HepG2 (cell line): ENCODE measurements at regions not wholly inside any gene's neighbourhood (a gene's known extent, or its start where the extent isn't known, plus 50 kb on each side); places are given as distances from the start of the nearest gene placed in this dataset.

Source experiments
- ATAC-seq: fragments of 200-7000 bp; cut with Tn5 transposase; 3 replicates; pipeline ENCODE4 v1.9.1; 2020; ENCODE audit warnings: mild to moderate bottlenecking, moderate library complexity
- BruUV-seq: library from RNA; stranded (reverse); fragments of 400-500 nt; replicated peaks from 2 replicates; lab custom pipeline; 2021; lab: Mats Ljungman, UMichigan
- CTCF ChIA-PET: fragments of 300-600 bp; formaldehyde crosslinking; extraction: SDS; loops from one replicate; lab custom pipeline; 2021; ENCODE audit warnings: low total read pairs, inconsistent platforms, low intra/inter-chr PET ratio; lab: Yijun Ruan, JAX
- POLR2A ChIA-PET: fragments of 350-600 bp; sonication (Branson Sonifier 250); formaldehyde crosslinking; loops from one replicate; lab custom pipeline; 2020; ENCODE audit warnings: antibody characterized with exemption, inconsistent platforms; lab: Yijun Ruan, JAX
- DNase-seq: peaks from one replicate; pipeline ENCODE4 v3.0.0-alpha.2; 2015; ENCODE audit warnings: low spot score
- FAIRE-seq: peaks from 3 replicates; lab custom pipeline; 2011; peaks lifted over from hg19 to GRCh38; lab: Jason Lieb, UNC
- H2AFZ ChIP-seq: one replicate; pipeline ENCODE4 v1.6.1; 2011; ENCODE audit warnings: low read length, inconsistent platforms
- H3K27ac ChIP-seq: fragments of 300-600 bp; 3 replicates; pipeline ENCODE4 v1.8.0; 2011; ENCODE audit warnings: mixed run types, mild to moderate bottlenecking, mixed read lengths, low read length, inconsistent platforms; ENCODE audit not compliant: insufficient read depth; ENCODE audit errors: extremely low read length
- H3K27me3 ChIP-seq, 2 experiments: fragments of 200-600 bp in 1 of 2; 2 replicates in 1 of 2; 3 replicates in 1 of 2; pipeline versions ENCODE4 v1.6.0 to v1.8.0; 2011; ENCODE audit warnings: low read length in 2 of 2, mild to moderate bottlenecking in 2 of 2, moderate library complexity in 2 of 2, inconsistent platforms in 1 of 2; ENCODE audit not compliant: insufficient read depth in 2 of 2, control insufficient read depth in 1 of 2
- H3K36me3 ChIP-seq, 2 experiments: fragments of 200-600 bp in 1 of 2; replicated peaks in 1 of 2; 2 replicates in 1 of 2; 3 replicates in 1 of 2; pipeline versions ENCODE4 v1.5.1 to v1.8.0; 2011; ENCODE audit warnings: low read length in 2 of 2, inconsistent platforms in 1 of 2; ENCODE audit not compliant: insufficient read depth in 2 of 2, control insufficient read depth in 1 of 2
- H3K4me1 ChIP-seq: 2 replicates; pipeline ENCODE4 v1.5.1; 2012; ENCODE audit warnings: low read length, inconsistent platforms; ENCODE audit not compliant: insufficient read depth
- H3K4me2 ChIP-seq: 2 replicates; pipeline ENCODE4 v1.6.0; 2011; ENCODE audit warnings: low read depth, low read length, inconsistent platforms
- H3K4me3 ChIP-seq, 3 experiments: fragments of 200-600 bp in 1 of 3; sonication (generic), shearing (Covaris generic) in 1 of 3; replicated peaks in 1 of 3; 2 replicates each; pipeline ENCODE4 v1.5.1; 2011 to 2016; ENCODE audit warnings: low read length in 3 of 3, inconsistent platforms in 2 of 3, low read depth in 2 of 3, mild to moderate bottlenecking in 2 of 3, control low read depth in 1 of 3, mixed read lengths in 1 of 3; ENCODE audit not compliant: insufficient read depth in 1 of 3
- H3K79me2 ChIP-seq: one replicate; pipeline ENCODE4 v1.6.1; 2011; ENCODE audit warnings: low read length, inconsistent platforms; ENCODE audit not compliant: insufficient read depth
- H3K9ac ChIP-seq: 2 replicates; pipeline ENCODE4 v1.6.0; 2011; ENCODE audit warnings: mild to moderate bottlenecking, low read depth, low read length, inconsistent platforms; ENCODE audit not compliant: insufficient read depth
- H3K9me3 ChIP-seq: 2 replicates; pipeline ENCODE4 v1.5.1; 2012; ENCODE audit warnings: mild to moderate bottlenecking, low read length
- H4K20me1 ChIP-seq: 2 replicates; pipeline ENCODE4 v1.6.0; 2011; ENCODE audit warnings: inconsistent platforms, mild to moderate bottlenecking, low read length, moderate library complexity; ENCODE audit not compliant: insufficient read depth
- ELF1 ChIP-seq: sonication (generic); formaldehyde crosslinking; IDR thresholded peaks from 2 replicates; pipeline ENCODE4 v1.4.0; 2020; ENCODE audit warnings: missing genetic modification reagents
- ERF ChIP-seq: IDR thresholded peaks from 2 replicates; pipeline ENCODE4 v1.6.1; 2018; ENCODE audit warnings: missing biosample characterization, missing genetic modification reagents
- PHF5A ChIP-seq: IDR thresholded peaks from one replicate; pipeline ENCODE4 v1.6.1; 2018; ENCODE audit warnings: low read depth, missing genetic modification reagents; ENCODE audit not compliant: unreplicated experiment
- TEAD2 ChIP-seq: sonication (generic); formaldehyde crosslinking; IDR thresholded peaks from 2 replicates; pipeline ENCODE4 v1.9.0; 2021; ENCODE audit warnings: missing genetic modification reagents
- ZFP36L1 ChIP-seq: sonication (generic); formaldehyde crosslinking; IDR thresholded peaks from 2 replicates; pipeline ENCODE4 v1.8.0; 2022; ENCODE audit warnings: mild to moderate bottlenecking, missing genetic modification reagents, moderate library complexity
- ZFX ChIP-seq: sonication (generic); formaldehyde crosslinking; IDR thresholded peaks from 2 replicates; pipeline ENCODE4 v1.4.0; 2020; ENCODE audit warnings: mild to moderate bottlenecking, low read depth, missing genetic modification reagents, moderate library complexity
- ZNF780A ChIP-seq: sonication (generic); formaldehyde crosslinking; IDR thresholded peaks from 2 replicates; pipeline ENCODE4 v1.8.0; 2022; ENCODE audit warnings: mild to moderate bottlenecking, missing genetic modification reagents, moderate library complexity
- WGBS: methylation state at CpG from one replicate; pipeline ENCODE4 v1.1.6; 2017; ENCODE audit warnings: low lambda C conversion rate; 5-methylcytosine and 5-hydroxymethylcytosine counted together
- in situ Hi-C: cut with HindIII; loops from 2 replicates; pipeline ENCODE4 v1.10.0; 2017; ENCODE audit warnings: low pct_unique_long_range_greater_than_20kb; ENCODE audit not compliant: extremely low pct_ligation_motif_present
- intact Hi-C: fragments of 100-400 bp; cut with micrococcal nuclease; formaldehyde crosslinking; loops from one replicate; pipeline ENCODE4 v1.10.0; 2022; ENCODE audit not compliant: unreplicated experiment
- TF ChIP-seq, protein P1 (sequence below): sonication (generic); formaldehyde crosslinking; IDR thresholded peaks from 2 replicates; pipeline ENCODE4 v1.9.0; 2021; ENCODE audit warnings: missing genetic modification reagents, borderline replicate concordance
- TF ChIP-seq, protein P2 (sequence below): sonication (generic); formaldehyde crosslinking; IDR thresholded peaks from 2 replicates; pipeline ENCODE4 v1.5.1; 2020; ENCODE audit warnings: missing genetic modification reagents, mild to moderate bottlenecking, borderline replicate concordance
- TF ChIP-seq, protein P3 (sequence below): sonication (generic); formaldehyde crosslinking; conservative IDR thresholded peaks from 2 replicates; pipeline ENCODE4 v1.8.0; 2022; ENCODE audit warnings: low read depth, missing genetic modification reagents
- TF ChIP-seq, protein P4 (sequence below): sonication (generic); formaldehyde crosslinking; IDR thresholded peaks from 2 replicates; pipeline ENCODE4 v1.5.1; 2020; ENCODE audit warnings: mild to moderate bottlenecking, missing genetic modification reagents, moderate library complexity
- TF ChIP-seq, protein P5 (sequence below): sonication (generic); formaldehyde crosslinking; IDR thresholded peaks from 2 replicates; pipeline ENCODE4 v1.5.0; 2020; ENCODE audit warnings: missing genetic modification reagents

DNA sequence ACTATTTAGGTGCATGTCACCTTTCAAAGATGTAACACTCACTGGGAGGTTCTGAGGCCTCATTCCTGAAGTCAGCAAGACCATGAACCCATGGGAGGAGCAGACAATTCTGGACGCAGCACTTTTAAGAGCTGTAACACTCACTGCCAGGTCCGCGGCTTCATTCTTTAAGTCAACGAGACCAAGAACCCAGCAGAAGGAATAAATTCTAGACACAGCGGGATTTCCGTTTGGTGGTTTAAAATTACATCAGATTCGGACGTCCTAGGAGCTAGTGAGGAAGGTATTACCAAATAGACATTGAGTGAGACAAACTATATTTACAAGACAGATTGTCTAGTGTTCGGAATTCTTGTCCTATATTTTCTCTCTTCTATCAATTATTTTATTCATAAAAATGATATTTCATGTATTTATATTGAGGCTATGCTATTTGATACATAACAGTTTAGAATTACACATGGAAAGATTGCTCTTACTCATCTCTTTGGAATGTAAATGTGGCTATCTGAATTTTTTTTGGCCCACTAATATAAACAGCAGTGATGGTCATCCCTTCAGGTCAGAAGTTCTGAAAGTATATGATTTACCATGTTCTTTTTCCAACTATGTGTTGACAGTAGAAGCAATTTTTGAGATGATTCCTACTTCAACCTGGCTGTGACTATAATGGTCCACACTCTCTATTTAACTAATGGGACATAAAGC is 1973.0 kb upstream of the FLRT2 start:
- no peak for ATAC-seq

More for the DNA sequence above, 1973.0 kb upstream of the FLRT2 start:
- H3K36me3 ChIP-seq = no peaks in the 10 kb centered on the region
- no peaks in the 10 kb centered on the region for H4K20me1 ChIP-seq
- no peak overlapping the region for H2AFZ ChIP-seq
- H3K4me3 ChIP-seq = no peak overlapping the region
- H3K79me2 ChIP-seq = no peaks in the 10 kb centered on the region
- in situ Hi-C loops = no loop called here
- no peak overlapping the region for H3K4me2 ChIP-seq
- H3K4me1 ChIP-seq = no peaks in the 10 kb centered on the region
- peaks cover 41% of the 10 kb centered on the region for H3K9me3 ChIP-seq
- POLR2A ChIA-PET = no interaction called here
- TF ChIP-seq, protein P1, sequence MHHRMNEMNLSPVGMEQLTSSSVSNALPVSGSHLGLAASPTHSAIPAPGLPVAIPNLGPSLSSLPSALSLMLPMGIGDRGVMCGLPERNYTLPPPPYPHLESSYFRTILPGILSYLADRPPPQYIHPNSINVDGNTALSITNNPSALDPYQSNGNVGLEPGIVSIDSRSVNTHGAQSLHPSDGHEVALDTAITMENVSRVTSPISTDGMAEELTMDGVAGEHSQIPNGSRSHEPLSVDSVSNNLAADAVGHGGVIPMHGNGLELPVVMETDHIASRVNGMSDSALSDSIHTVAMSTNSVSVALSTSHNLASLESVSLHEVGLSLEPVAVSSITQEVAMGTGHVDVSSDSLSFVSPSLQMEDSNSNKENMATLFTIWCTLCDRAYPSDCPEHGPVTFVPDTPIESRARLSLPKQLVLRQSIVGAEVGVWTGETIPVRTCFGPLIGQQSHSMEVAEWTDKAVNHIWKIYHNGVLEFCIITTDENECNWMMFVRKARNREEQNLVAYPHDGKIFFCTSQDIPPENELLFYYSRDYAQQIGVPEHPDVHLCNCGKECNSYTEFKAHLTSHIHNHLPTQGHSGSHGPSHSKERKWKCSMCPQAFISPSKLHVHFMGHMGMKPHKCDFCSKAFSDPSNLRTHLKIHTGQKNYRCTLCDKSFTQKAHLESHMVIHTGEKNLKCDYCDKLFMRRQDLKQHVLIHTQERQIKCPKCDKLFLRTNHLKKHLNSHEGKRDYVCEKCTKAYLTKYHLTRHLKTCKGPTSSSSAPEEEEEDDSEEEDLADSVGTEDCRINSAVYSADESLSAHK = no peak
- TF ChIP-seq, protein P2, sequence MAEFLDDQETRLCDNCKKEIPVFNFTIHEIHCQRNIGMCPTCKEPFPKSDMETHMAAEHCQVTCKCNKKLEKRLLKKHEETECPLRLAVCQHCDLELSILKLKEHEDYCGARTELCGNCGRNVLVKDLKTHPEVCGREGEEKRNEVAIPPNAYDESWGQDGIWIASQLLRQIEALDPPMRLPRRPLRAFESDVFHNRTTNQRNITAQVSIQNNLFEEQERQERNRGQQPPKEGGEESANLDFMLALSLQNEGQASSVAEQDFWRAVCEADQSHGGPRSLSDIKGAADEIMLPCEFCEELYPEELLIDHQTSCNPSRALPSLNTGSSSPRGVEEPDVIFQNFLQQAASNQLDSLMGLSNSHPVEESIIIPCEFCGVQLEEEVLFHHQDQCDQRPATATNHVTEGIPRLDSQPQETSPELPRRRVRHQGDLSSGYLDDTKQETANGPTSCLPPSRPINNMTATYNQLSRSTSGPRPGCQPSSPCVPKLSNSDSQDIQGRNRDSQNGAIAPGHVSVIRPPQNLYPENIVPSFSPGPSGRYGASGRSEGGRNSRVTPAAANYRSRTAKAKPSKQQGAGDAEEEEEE (CRISPR knock-in tag) = no peak
- TF ChIP-seq ELF1 (no peak), ERF (CRISPR knock-in tag) (no peak), ZNF780A (CRISPR knock-in tag) (no peak), ZFP36L1 (CRISPR knock-in tag) (no peak), ZFX (CRISPR knock-in tag) (no peak), PHF5A (no peak), TEAD2 (CRISPR knock-in tag) (no peak)
- TF ChIP-seq, protein P3, sequence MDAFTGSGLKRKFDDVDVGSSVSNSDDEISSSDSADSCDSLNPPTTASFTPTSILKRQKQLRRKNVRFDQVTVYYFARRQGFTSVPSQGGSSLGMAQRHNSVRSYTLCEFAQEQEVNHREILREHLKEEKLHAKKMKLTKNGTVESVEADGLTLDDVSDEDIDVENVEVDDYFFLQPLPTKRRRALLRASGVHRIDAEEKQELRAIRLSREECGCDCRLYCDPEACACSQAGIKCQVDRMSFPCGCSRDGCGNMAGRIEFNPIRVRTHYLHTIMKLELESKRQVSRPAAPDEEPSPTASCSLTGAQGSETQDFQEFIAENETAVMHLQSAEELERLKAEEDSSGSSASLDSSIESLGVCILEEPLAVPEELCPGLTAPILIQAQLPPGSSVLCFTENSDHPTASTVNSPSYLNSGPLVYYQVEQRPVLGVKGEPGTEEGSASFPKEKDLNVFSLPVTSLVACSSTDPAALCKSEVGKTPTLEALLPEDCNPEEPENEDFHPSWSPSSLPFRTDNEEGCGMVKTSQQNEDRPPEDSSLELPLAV (CRISPR knock-in tag) = no peak
- TF ChIP-seq, protein P4, sequence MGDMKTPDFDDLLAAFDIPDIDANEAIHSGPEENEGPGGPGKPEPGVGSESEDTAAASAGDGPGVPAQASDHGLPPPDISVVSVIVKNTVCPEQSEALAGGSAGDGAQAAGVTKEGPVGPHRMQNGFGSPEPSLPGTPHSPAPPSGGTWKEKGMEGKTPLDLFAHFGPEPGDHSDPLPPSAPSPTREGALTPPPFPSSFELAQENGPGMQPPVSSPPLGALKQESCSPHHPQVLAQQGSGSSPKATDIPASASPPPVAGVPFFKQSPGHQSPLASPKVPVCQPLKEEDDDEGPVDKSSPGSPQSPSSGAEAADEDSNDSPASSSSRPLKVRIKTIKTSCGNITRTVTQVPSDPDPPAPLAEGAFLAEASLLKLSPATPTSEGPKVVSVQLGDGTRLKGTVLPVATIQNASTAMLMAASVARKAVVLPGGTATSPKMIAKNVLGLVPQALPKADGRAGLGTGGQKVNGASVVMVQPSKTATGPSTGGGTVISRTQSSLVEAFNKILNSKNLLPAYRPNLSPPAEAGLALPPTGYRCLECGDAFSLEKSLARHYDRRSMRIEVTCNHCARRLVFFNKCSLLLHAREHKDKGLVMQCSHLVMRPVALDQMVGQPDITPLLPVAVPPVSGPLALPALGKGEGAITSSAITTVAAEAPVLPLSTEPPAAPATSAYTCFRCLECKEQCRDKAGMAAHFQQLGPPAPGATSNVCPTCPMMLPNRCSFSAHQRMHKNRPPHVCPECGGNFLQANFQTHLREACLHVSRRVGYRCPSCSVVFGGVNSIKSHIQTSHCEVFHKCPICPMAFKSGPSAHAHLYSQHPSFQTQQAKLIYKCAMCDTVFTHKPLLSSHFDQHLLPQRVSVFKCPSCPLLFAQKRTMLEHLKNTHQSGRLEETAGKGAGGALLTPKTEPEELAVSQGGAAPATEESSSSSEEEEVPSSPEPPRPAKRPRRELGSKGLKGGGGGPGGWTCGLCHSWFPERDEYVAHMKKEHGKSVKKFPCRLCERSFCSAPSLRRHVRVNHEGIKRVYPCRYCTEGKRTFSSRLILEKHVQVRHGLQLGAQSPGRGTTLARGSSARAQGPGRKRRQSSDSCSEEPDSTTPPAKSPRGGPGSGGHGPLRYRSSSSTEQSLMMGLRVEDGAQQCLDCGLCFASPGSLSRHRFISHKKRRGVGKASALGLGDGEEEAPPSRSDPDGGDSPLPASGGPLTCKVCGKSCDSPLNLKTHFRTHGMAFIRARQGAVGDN = no peak
- TF ChIP-seq, protein P5, sequence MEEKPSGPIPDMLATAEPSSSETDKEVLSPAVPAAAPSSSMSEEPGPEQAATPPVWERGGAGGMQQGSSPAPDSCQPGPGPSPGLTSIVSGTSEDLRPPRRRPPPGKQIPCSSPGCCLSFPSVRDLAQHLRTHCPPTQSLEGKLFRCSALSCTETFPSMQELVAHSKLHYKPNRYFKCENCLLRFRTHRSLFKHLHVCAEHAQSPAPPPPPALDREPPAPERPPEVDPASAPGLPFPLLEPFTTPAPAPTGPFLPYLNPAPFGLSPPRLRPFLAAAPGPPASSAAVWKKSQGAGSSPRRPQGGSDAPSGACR (CRISPR knock-in tag) = no peak
- BruUV-seq = no TSS peak
- no peak for DNase-seq
- H3K27me3 ChIP-seq = no peaks in the 10 kb centered on the region
- no peak overlapping the region for H3K27ac ChIP-seq
- H3K9ac ChIP-seq = no peak overlapping the region
- FAIRE-seq = no peak
- CTCF ChIA-PET = no interaction called here
- 87% methylated on average over 9 of the region's 9 CpGs for WGBS
- intact Hi-C loops = no loop called here
